HCT116 (cell line): ENCODE measurements at regions not wholly inside any gene's neighbourhood (a gene's known extent, or its start where the extent isn't known, plus 50 kb on each side); places are given as distances from the start of the nearest gene placed in this dataset.

Experiments
- ATAC-seq: fragments of 200-7000 bp; cut with Tn5 transposase; 2 replicates; pipeline ENCODE4 v1.9.1; 2020; ENCODE audit warnings: mild to moderate bottlenecking, moderate library complexity
- BruUV-seq: library from RNA; stranded (reverse); fragments of 400-500 nt; replicated peaks from 2 replicates; lab custom pipeline; 2021; lab: Mats Ljungman, UMichigan
- CTCF ChIA-PET: fragments of 300-600 bp; sonication (Branson Sonifier 250); formaldehyde crosslinking; loops from one replicate; lab custom pipeline; 2021; ENCODE audit warnings: antibody characterized with exemption; lab: Charles Lee
- POLR2A ChIA-PET: fragments of 300-600, 350-600 bp; sonication (Branson Sonifier 250); formaldehyde crosslinking; loops from one replicate; lab custom pipeline; 2021; ENCODE audit warnings: antibody characterized with exemption; lab: Charles Lee
- RAD21 ChIA-PET, 2 experiments: fragments of 300-600 bp; sonication (Branson Sonifier 250); formaldehyde crosslinking; loops; one replicate each; lab custom pipeline; 2023; ENCODE audit warnings: low total read pairs in 2 of 2; ENCODE audit not compliant: uncharacterized antibody in 2 of 2, unreplicated experiment in 2 of 2, low non-redundant PET in 1 of 2; lab: Charles Lee
- DNase-seq: peaks from one replicate; pipeline ENCODE4 v3.0.0-alpha.2; 2010; ENCODE audit warnings: low read depth, low spot score
- H2AFZ ChIP-seq: fragments of 200-600 bp; shearing (Covaris generic), sonication (generic); 2 replicates; pipeline ENCODE4 v1.6.1; 2017; ENCODE audit warnings: low read depth, mixed run types, mixed read lengths, antibody characterized with exemption, low read length; ENCODE audit not compliant: poor library complexity, severe bottlenecking
- H3K27ac ChIP-seq: 2 replicates; pipeline ENCODE4 v1.5.1; 2012; ENCODE audit warnings: low read depth, low read length
- H3K27me3 ChIP-seq: fragments of 200-600 bp; sonication (generic); 2 replicates; pipeline ENCODE4 v1.6.1; 2016; ENCODE audit warnings: mixed run types, low read length, mixed read lengths; ENCODE audit not compliant: insufficient read depth
- H3K36me3 ChIP-seq, 2 experiments: fragments of 200-500 bp in 1 of 2; fragments of 200-600 bp in 1 of 2; sonication (Bioruptor generic) in 1 of 2; sonication (generic) in 1 of 2; 2 replicates each; pipeline versions ENCODE4 v1.5.1 to v1.6.1; 2014 to 2016; ENCODE audit warnings: low read length in 2 of 2, inconsistent platforms in 1 of 2, mixed read lengths in 1 of 2, mixed run types in 1 of 2; ENCODE audit not compliant: insufficient read depth in 2 of 2, control insufficient read depth in 1 of 2
- H3K4me1 ChIP-seq, 2 experiments: fragments of 200-600 bp in 1 of 2; sonication (generic) in 1 of 2; 2 replicates each; pipeline versions ENCODE4 v1.5.1 to v1.6.1; 2012 to 2017; ENCODE audit warnings: low read length in 2 of 2, inconsistent platforms in 1 of 2, mild to moderate bottlenecking in 1 of 2, mixed read lengths in 1 of 2, mixed run types in 1 of 2, moderate library complexity in 1 of 2; ENCODE audit not compliant: insufficient read depth in 2 of 2, control insufficient read depth in 1 of 2
- H3K4me2 ChIP-seq: fragments of 200-600 bp; sonication (generic); 2 replicates; pipeline ENCODE4 v1.6.1; 2017; ENCODE audit warnings: mixed run types, low read length, mixed read lengths
- H3K4me3 ChIP-seq, 2 experiments: fragments of 200-600 bp in 1 of 2; sonication (generic) in 1 of 2; replicated peaks in 1 of 2; 2 replicates each; pipeline ENCODE4 v1.5.1; 2011 to 2016; ENCODE audit warnings: low read length in 2 of 2, control low read depth in 1 of 2, low read depth in 1 of 2, mild to moderate bottlenecking in 1 of 2, mixed read lengths in 1 of 2, mixed run types in 1 of 2
- H3K79me2 ChIP-seq: fragments of 200-600 bp; sonication (generic); 2 replicates; pipeline ENCODE4 v1.6.1; 2017; ENCODE audit warnings: mild to moderate bottlenecking, mixed run types, low read length, moderate library complexity, mixed read lengths; ENCODE audit not compliant: insufficient read depth
- H3K9ac ChIP-seq: fragments of 200-600 bp; sonication (generic); 2 replicates; pipeline ENCODE4 v1.6.1; 2016; ENCODE audit warnings: low read length, mixed read lengths
- H3K9me2 ChIP-seq: fragments of 200-600 bp; sonication (generic), shearing (Covaris generic); 2 replicates; pipeline ENCODE4 v1.6.1; 2017; ENCODE audit warnings: mixed run types, mild to moderate bottlenecking, moderate library complexity; ENCODE audit not compliant: insufficient read depth
- H3K9me3 ChIP-seq, 2 experiments: fragments of 200-500 bp in 1 of 2; fragments of 200-600 bp in 1 of 2; sonication (Bioruptor generic) in 1 of 2; sonication (generic) in 1 of 2; 2 replicates each; pipeline ENCODE4 v1.6.1; 2014 to 2017; ENCODE audit warnings: low read length in 2 of 2, mixed read lengths in 2 of 2, inconsistent platforms in 1 of 2, low read depth in 1 of 2, mild to moderate bottlenecking in 1 of 2, mixed run types in 1 of 2, moderate library complexity in 1 of 2; ENCODE audit not compliant: control insufficient read depth in 1 of 2, insufficient read depth in 1 of 2
- H4K20me1 ChIP-seq: fragments of 200-600 bp; sonication (generic), shearing (Covaris generic); 2 replicates; pipeline ENCODE4 v1.6.1; 2017; ENCODE audit warnings: mixed run types, mild to moderate bottlenecking, moderate library complexity; ENCODE audit not compliant: insufficient read depth
- CEBPB ChIP-seq: IDR thresholded peaks from 2 replicates; pipeline ENCODE4 v1.6.1; 2012; ENCODE audit warnings: low read depth
- CTCF ChIP-seq, 3 experiments: fragments of 200-600 bp in 1 of 3; sonication (generic) in 1 of 3; IDR thresholded peaks in 2 of 3; conservative IDR thresholded peaks in 1 of 3; 2 replicates each; pipeline ENCODE4 v1.5.1; 2012 to 2017; ENCODE audit warnings: low read depth in 2 of 3, low read length in 2 of 3, antibody characterized with exemption in 1 of 3, borderline replicate concordance in 1 of 3, control low read depth in 1 of 3, mild to moderate bottlenecking in 1 of 3, mixed read lengths in 1 of 3, mixed run types in 1 of 3, moderate library complexity in 1 of 3; ENCODE audit not compliant: insufficient read depth in 1 of 3
- ELF1 ChIP-seq: IDR thresholded peaks from 2 replicates; pipeline ENCODE4 v1.6.1; 2012; ENCODE audit warnings: low read depth, borderline replicate concordance
- EZH2 ChIP-seq: fragments of 200-600 bp; sonication (generic); IDR thresholded peaks from 2 replicates; pipeline ENCODE4 v1.6.1; 2017; ENCODE audit warnings: antibody characterized with exemption, mixed run types
- EZH2phosphoT487 ChIP-seq: fragments of 200-600 bp; IDR thresholded peaks from 2 replicates; pipeline ENCODE4 v1.6.1; 2018; ENCODE audit warnings: antibody characterized with exemption, borderline replicate concordance
- FOSL1 ChIP-seq: IDR thresholded peaks from 2 replicates; pipeline ENCODE4 v1.6.1; 2012; ENCODE audit warnings: low read depth
- JUND ChIP-seq: IDR thresholded peaks from 2 replicates; pipeline ENCODE4 v1.6.1; 2012
- MAX ChIP-seq: IDR thresholded peaks from 2 replicates; pipeline ENCODE4 v1.6.1; 2012
- POLR2AphosphoS5 ChIP-seq: IDR thresholded peaks from 2 replicates; pipeline ENCODE4 v1.6.1; 2011; ENCODE audit warnings: mild to moderate bottlenecking, low read depth, low read length, moderate library complexity
- RAD21 ChIP-seq: IDR thresholded peaks from 2 replicates; pipeline ENCODE4 v1.6.1; 2012; ENCODE audit warnings: low read depth, mild to moderate bottlenecking
- SIN3A ChIP-seq: IDR thresholded peaks from 2 replicates; pipeline ENCODE4 v1.6.1; 2012; ENCODE audit warnings: low read depth
- SP1 ChIP-seq: IDR thresholded peaks from 2 replicates; pipeline ENCODE4 v1.6.1; 2012; ENCODE audit warnings: low read depth
- YY1 ChIP-seq: IDR thresholded peaks from 2 replicates; pipeline ENCODE4 v1.6.1; 2011; ENCODE audit warnings: low read length, low read depth, moderate library complexity, mild to moderate bottlenecking; ENCODE audit not compliant: insufficient replicate concordance; ENCODE audit errors: extremely low read depth
- ZBTB33 ChIP-seq: IDR thresholded peaks from 2 replicates; pipeline ENCODE4 v1.6.1; 2011; ENCODE audit warnings: mild to moderate bottlenecking, low read length, moderate library complexity; ENCODE audit not compliant: insufficient replicate concordance; ENCODE audit errors: extremely low read depth
- ZFX ChIP-seq: fragments of 450-650 bp; IDR thresholded peaks from 2 replicates; pipeline ENCODE4 v1.6.1; 2017
- ZNF274 ChIP-seq: fragments of 200-500 bp; sonication (Bioruptor generic); IDR thresholded peaks from 2 replicates; pipeline ENCODE4 v1.6.1; 2014; ENCODE audit warnings: mild to moderate bottlenecking, low read depth, low read length, inconsistent platforms
- intact Hi-C: fragments of 100-400 bp; cut with micrococcal nuclease; formaldehyde crosslinking; loops from 2 replicates; pipeline ENCODE4 v1.10.0; 2022

GRCh38 chrX:118167361-118167760 lies 50.8 kb upstream of the KLHL13 start:
- POLR2A ChIA-PET: no interaction called here
- Histone ChIP-seq H3K4me2 (no peak overlapping the region), H3K27me3 (no peaks in the 10 kb centered on the region), H3K9ac (no peak overlapping the region), H2AFZ (no peak overlapping the region), H3K79me2 (no peaks in the 10 kb centered on the region), H4K20me1 (no peaks in the 10 kb centered on the region), H3K4me1 (no peaks in the 10 kb centered on the region), H3K9me2 (no peaks in the 10 kb centered on the region), H3K27ac (no peak overlapping the region), H3K4me3 (no peak overlapping the region), H3K9me3 (no peaks in the 10 kb centered on the region), H3K36me3 (no peaks in the 10 kb centered on the region)
- no TSS peak for BruUV-seq
- CTCF ChIA-PET: no interaction called here
- DNase-seq (no peak), ATAC-seq (no peak)
- RAD21 ChIA-PET: no interaction called here
- TF ChIP-seq ZFX (no peak), ZBTB33 (no peak), SP1 (no peak), POLR2AphosphoS5 (no peak), MAX (no peak)
- intact Hi-C loops: no loop called here

- no peaks in the 10 kb centered on the region for H4K20me1 ChIP-seq
- H3K36me3 ChIP-seq: no peaks in the 10 kb centered on the region
- TF ChIP-seq YY1 (no peak), CEBPB (no peak), CTCF (IDR thresholded peaks at IDR 0.05 in 2 of 3, conservative IDR thresholded peaks at IDR 0.05 in 1 of 3; ENCODE audit: borderline replicate concordance in 1 of 3, insufficient read depth in 1 of 3, low read depth in 2 of 3, low read length in 2 of 3) (no peak), EZH2phosphoT487 (no peak), EZH2 (no peak), ZNF274 (no peak), ZFX (no peak), RAD21 (no peak), SP1 (no peak), JUND (no peak), POLR2AphosphoS5 (no peak), SIN3A (no peak), MAX (no peak), FOSL1 (no peak), ELF1 (no peak)
- TF ChIP-seq, all 23 proteins: peak for 0
- Histone ChIP-seq H2AFZ (no peak overlapping the region), H3K9ac (no peak overlapping the region), H3K4me3 (no peak overlapping the region), H3K9me3 (no peaks in the 10 kb centered on the region), H3K9me2 (no peaks in the 10 kb centered on the region), H3K4me1 (no peaks in the 10 kb centered on the region), H3K27ac (no peak overlapping the region), H3K27me3 (no peaks in the 10 kb centered on the region), H3K79me2 (no peaks in the 10 kb centered on the region), H3K4me2 (no peak overlapping the region)
- intact Hi-C loops: no loop called here
- no peak for DNase-seq
- ChIA-PET RAD21 (no interaction called here), CTCF (no interaction called here), POLR2A (no interaction called here)
- no peak for ATAC-seq
- no TSS peak for BruUV-seq
Measured at GRCh38 chrX:118171356-118171755, 54.7 kb upstream of the KLHL13 start.
